ENCODE measurements at regions not wholly inside any gene's neighbourhood (a gene's known extent, or its start where the extent isn't known, plus 50 kb on each side); places are given as distances from the start of the nearest gene placed in this dataset.

- Histone ChIP-seq H3K36me3 (no peaks in the 10 kb centered on the region), H3K4me3 (no peak overlapping the region), H3K4me1 (no peaks in the 10 kb centered on the region), H3K27me3 (peaks cover 0 to 15% (median 0%) of the 10 kb centered on the region in 7 donors), H3K27ac (no peak overlapping the region), H3K9me3 (no peaks in the 10 kb centered on the region)
- intact Hi-C loops (cut with DNase I), result no loop called here
- TF ChIP-seq CTCF (IDR thresholded peaks at IDR 0.05), result no peak
- WGBS, 2 donors, result 77 to 88% methylated on average over 6 of the region's 6 CpGs
- DNase-seq, result no peak
- ATAC-seq, result no peak
Observed at GRCh38 chr20:60882836-60883235, 369.2 kb upstream of the CDH4 start.

DNA sequence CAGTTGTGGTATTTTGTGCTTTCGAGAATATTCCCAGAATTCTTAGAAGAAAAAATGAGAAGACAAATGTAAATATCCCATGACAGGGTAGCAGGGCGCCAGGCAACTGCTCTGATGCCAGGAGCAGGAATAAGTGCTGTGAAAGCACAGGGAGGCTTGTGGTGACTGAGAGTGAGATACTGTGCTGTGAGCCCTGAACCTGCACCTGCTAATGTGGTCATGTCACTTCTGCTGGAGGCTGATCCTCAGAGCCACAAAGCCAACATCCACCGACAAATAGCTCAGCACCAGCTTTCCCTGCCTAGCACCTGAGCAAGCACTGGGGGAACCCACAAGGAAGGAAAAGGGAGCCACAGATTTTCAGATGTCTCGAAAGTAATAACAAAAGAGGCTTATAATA, 368.6 kb upstream of the CDH4 start:
- intact Hi-C loops (cut with DNase I), result no loop called here
- Histone ChIP-seq H3K36me3 (no peaks in the 10 kb centered on the region), H3K9me3 (no peaks in the 10 kb centered on the region), H3K4me3 (no peak overlapping the region), H3K27me3 (peaks cover 0 to 10% (median 0%) of the 10 kb centered on the region in 7 donors), H3K27ac (no peak overlapping the region), H3K4me1 (no peaks in the 10 kb centered on the region)
- no peak for DNase-seq
- no peak for TF ChIP-seq CTCF (IDR thresholded peaks at IDR 0.05)
- ATAC-seq, result no peak
- 72 to 73% methylated on average over 4 of the region's 4 CpGs for WGBS, 2 donors

DNA sequence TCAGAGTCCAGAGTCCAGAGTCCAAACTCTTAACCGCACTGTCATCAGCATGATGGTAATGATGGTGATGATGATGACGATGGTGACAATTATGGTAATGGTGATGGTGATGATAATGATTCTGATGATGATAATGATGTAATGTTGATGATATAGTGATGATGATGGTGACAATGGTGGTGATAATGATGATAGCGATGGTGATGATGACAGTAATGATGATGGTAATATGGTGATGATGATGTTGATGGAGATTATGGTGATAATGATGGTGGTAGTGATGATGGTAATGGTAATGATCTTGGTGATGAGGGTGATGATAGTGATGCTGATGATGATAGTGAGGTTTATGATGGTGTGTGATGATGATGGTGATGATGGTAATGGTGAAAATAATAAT, 367.8 kb upstream of the CDH4 start:
- no peak overlapping the region for H3K4me3 ChIP-seq
- H3K36me3 ChIP-seq, result no peaks in the 10 kb centered on the region
- peaks cover 0 to 7% (median 0%) of the 10 kb centered on the region in 7 donors for H3K27me3 ChIP-seq
- intact Hi-C loops (cut with DNase I), result no loop called here
- no peaks in the 10 kb centered on the region for H3K9me3 ChIP-seq
- no peaks in the 10 kb centered on the region for H3K4me1 ChIP-seq
- no peak for TF ChIP-seq CTCF (IDR thresholded peaks at IDR 0.05)
- WGBS, 2 donors, result 93 to 97% methylated on average over 3 of the region's 3 CpGs
- no peak overlapping the region for H3K27ac ChIP-seq
- no peak for DNase-seq
- no peak for ATAC-seq

DNA sequence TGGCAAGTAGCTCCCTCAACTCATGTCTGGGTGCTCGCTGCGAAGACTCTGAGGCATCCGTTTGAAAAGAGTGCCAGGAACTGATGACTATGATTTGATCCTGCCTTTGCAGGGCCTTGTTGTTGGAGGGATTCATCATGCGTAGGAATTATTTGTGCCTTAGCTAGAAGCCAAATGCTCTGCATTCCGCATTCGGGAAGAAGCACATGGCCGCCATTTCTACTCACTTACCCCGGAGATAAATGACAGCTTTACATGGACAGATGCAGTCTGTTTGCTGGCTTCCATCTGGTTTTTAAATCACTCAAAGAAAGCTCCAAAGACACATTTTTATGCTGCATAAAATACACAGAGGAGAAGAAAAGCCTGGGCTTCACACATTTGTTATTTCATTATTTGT, 363.3 kb upstream of the CDH4 start:
- Histone ChIP-seq H3K27ac (no peak overlapping the region), H3K36me3 (no peaks in the 10 kb centered on the region), H3K9me3 (peaks cover 0 to 5% (median 0%) of the 10 kb centered on the region in 11 donors), H3K4me3 (no peak overlapping the region), H3K27me3 (peaks cover 0 to 6% (median 0%) of the 10 kb centered on the region in 7 donors), H3K4me1 (no peaks in the 10 kb centered on the region)
- WGBS, 2 donors, result 85 to 89% methylated on average over 8 of the region's 8 CpGs
- DNase-seq (no peak), ATAC-seq (no peak)
- intact Hi-C loops (cut with DNase I), result no loop called here
- no peak for TF ChIP-seq CTCF (IDR thresholded peaks at IDR 0.05)

All from heart right ventricle (tissue), 16 donors.